GM12878 (cell line): ENCODE measurements at regions not wholly inside any gene's neighbourhood (a gene's known extent, or its start where the extent isn't known, plus 50 kb on each side); places are given as distances from the start of the nearest gene placed in this dataset.
"Not testable (repeated sequence)": the region's sequence is repeated elsewhere in the genome, so short reads cannot be mapped to it uniquely, and the experiment has no call there.

Experiments used
- ATAC-seq: fragments of 200-7000 bp; cut with Tn5 transposase; 3 replicates; pipeline ENCODE4 v1.9.1; 2020; ENCODE audit warnings: mild to moderate bottlenecking, moderate library complexity
- BruUV-seq: library from RNA; stranded (reverse); fragments of 400-500 nt; replicated peaks from 2 replicates; lab custom pipeline; 2021; lab: Mats Ljungman, UMichigan
- CTCF ChIA-PET: fragments of 300-600 bp; sonication (Branson Sonifier 250); formaldehyde crosslinking; extraction: SDS; loops from one replicate; lab custom pipeline; 2021; ENCODE audit warnings: inconsistent platforms; lab: Yijun Ruan, JAX
- POLR2A ChIA-PET: fragments of 350-600 bp; formaldehyde crosslinking; extraction: SDS; loops from one replicate; lab custom pipeline; 2021; ENCODE audit warnings: inconsistent platforms; lab: Charles Lee
- RAD21 ChIA-PET: fragments of 300-600 bp; sonication (Branson Sonifier 250); formaldehyde crosslinking; loops from one replicate; lab custom pipeline; 2023; ENCODE audit warnings: antibody characterized with exemption; ENCODE audit not compliant: unreplicated experiment; lab: Charles Lee
- SMC1A ChIA-PET: fragments of 300-600 bp; sonication (Branson Sonifier 250); formaldehyde crosslinking; loops from one replicate; lab custom pipeline; 2023; ENCODE audit not compliant: unreplicated experiment, uncharacterized antibody; lab: Charles Lee
- DNase-seq: peaks from one replicate; pipeline ENCODE4 v3.0.0-alpha.2; 2011; ENCODE audit warnings: low read depth, low spot score
- FAIRE-seq: peaks from 3 replicates; lab custom pipeline; 2011; peaks lifted over from hg19 to GRCh38; lab: Jason Lieb, UNC
- H2AFZ ChIP-seq: 2 replicates; pipeline ENCODE4 v1.6.0; 2011; ENCODE audit warnings: low read depth, low read length, control low read depth; ENCODE audit not compliant: control insufficient read depth
- H3K27ac ChIP-seq: 2 replicates; pipeline ENCODE4 v1.5.1; 2011; ENCODE audit warnings: control low read depth; ENCODE audit not compliant: control insufficient read depth, insufficient read depth
- H3K27me3 ChIP-seq, 2 experiments: replicated peaks in 1 of 2; 2 replicates each; pipeline versions ENCODE4 v1.6.0 to v1.6.1; 2011; ENCODE audit warnings: low read length in 1 of 2; ENCODE audit not compliant: control insufficient read depth in 2 of 2, insufficient read depth in 2 of 2
- H3K36me3 ChIP-seq, 2 experiments: 2 replicates each; pipeline ENCODE4 v1.5.1; 2011; ENCODE audit warnings: low read length in 1 of 2; ENCODE audit not compliant: control insufficient read depth in 2 of 2, insufficient read depth in 2 of 2
- H3K4me1 ChIP-seq: 2 replicates; pipeline ENCODE4 v1.6.1; 2011; ENCODE audit warnings: mild to moderate bottlenecking, low read length, moderate library complexity, mixed read lengths; ENCODE audit not compliant: control insufficient read depth, insufficient read depth
- H3K4me2 ChIP-seq: 2 replicates; pipeline ENCODE4 v1.6.0; 2011; ENCODE audit warnings: control low read depth; ENCODE audit not compliant: control insufficient read depth, insufficient read depth
- H3K4me3 ChIP-seq: fragments of 200-600 bp; sonication (generic); 2 replicates; pipeline ENCODE4 v1.5.1; 2016
- H3K79me2 ChIP-seq: 2 replicates; pipeline ENCODE4 v1.6.0; 2011; ENCODE audit warnings: low read length; ENCODE audit not compliant: control insufficient read depth, insufficient read depth
- H3K9ac ChIP-seq: 2 replicates; pipeline ENCODE4 v1.8.0; 2011; ENCODE audit warnings: low read length, control low read depth, mixed read lengths; ENCODE audit not compliant: control insufficient read depth, insufficient read depth
- H3K9me3 ChIP-seq: replicated peaks from 3 replicates; pipeline ENCODE4 v1.5.1; 2011; ENCODE audit warnings: mild to moderate bottlenecking, low read length; ENCODE audit not compliant: control insufficient read depth, insufficient read depth
- H4K20me1 ChIP-seq: 2 replicates; pipeline ENCODE4 v1.6.0; 2011; ENCODE audit not compliant: control insufficient read depth, insufficient read depth
- NBN ChIP-seq: fragments of 450-650 bp; IDR thresholded peaks from 2 replicates; pipeline ENCODE4 v1.6.1; 2016
- NFYB ChIP-seq: IDR thresholded peaks from 2 replicates; pipeline ENCODE4 v1.6.1; 2011; ENCODE audit warnings: low read depth, mild to moderate bottlenecking, low read length, improper control_type of control experiment, moderate library complexity; ENCODE audit not compliant: insufficient read depth
- RB1 ChIP-seq: fragments of 450-650 bp; formaldehyde crosslinking; IDR thresholded peaks from 2 replicates; pipeline ENCODE4 v1.6.1; 2017; ENCODE audit warnings: mild to moderate bottlenecking, borderline replicate concordance
- ZSCAN29 ChIP-seq: fragments of 450-650 bp; IDR thresholded peaks from 2 replicates; pipeline ENCODE4 v1.6.1; 2017; ENCODE audit warnings: mild to moderate bottlenecking, moderate library complexity
- WGBS: methylation state at CpG from one replicate; pipeline ENCODE4 v1.1.6; 2016; ENCODE audit warnings: low lambda C conversion rate; ENCODE audit not compliant: insufficient replicate concordance, insufficient coverage; ENCODE audit errors: missing lambda C conversion rate; 5-methylcytosine and 5-hydroxymethylcytosine counted together
- in situ Hi-C: fragments of 300-500 bp; cut with MboI; formaldehyde crosslinking; loops from 9 replicates; pipeline ENCODE4 v1.14.3; 2018; ENCODE audit warnings: mixed read lengths
- intact Hi-C: fragments of 100-400 bp; cut with micrococcal nuclease; formaldehyde crosslinking; loops from one replicate; pipeline ENCODE4 v1.14.2; 2022; ENCODE audit not compliant: unreplicated experiment

DNA sequence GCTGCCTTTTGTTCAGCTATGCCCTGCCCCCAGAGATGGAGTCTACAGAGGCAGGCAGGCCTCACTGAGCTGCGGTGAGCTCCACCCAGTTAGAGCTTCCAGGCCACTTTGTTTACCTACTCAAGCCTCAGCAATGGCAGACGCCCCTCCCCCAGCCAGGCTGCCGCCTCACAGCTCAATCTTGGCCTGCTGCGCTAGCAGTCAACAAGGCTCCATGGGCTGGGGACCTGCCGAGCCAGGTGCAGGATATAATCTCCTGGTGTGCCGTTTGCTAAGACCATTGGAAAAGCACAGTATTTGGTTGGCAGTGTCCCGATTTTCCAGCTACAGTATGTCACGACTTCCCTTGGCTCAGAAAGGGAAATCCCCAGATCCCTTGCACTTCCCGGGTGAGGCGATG is 862.0 kb downstream of the GRID1 start:
- CTCF ChIA-PET, SMC1A ChIA-PET, in situ Hi-C loops, intact Hi-C loops, H3K36me3 ChIP-seq, H4K20me1 ChIP-seq, H3K27ac ChIP-seq, H3K4me3 ChIP-seq, ATAC-seq, FAIRE-seq, H3K9me3 ChIP-seq, H3K4me1 ChIP-seq, H3K9ac ChIP-seq, H2AFZ ChIP-seq, H3K4me2 ChIP-seq, POLR2A ChIA-PET, BruUV-seq, H3K79me2 ChIP-seq, DNase-seq, H3K27me3 ChIP-seq, RAD21 ChIA-PET: not testable (repeated sequence)
- 40% methylated on average over 10 of the region's 10 CpGs for WGBS

DNA sequence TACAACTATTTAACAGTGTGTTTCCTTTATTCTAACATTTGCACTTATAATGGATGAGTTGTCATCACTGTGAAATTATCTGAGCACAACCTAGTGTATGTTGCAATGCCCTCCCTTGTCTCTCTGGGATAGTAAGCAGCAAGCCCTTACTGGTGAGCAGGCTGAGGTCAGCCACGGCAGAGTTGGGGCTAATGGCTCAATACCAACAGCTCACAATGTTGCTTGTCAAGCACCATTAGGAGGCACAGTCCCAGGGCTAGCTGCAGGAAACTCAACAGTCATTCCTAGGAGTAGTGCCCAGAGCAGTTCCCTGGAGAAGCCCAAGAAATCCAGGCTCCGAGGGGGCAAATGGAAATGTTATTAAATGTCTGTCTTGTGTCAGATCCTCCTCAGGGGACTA is 858.4 kb downstream of the GRID1 start:
- Histone ChIP-seq H3K4me3 (no peak overlapping the region), H3K27me3 (no peaks in the 10 kb centered on the region), H3K27ac (no peak overlapping the region), H3K4me1 (no peaks in the 10 kb centered on the region), H2AFZ (no peak overlapping the region), H4K20me1 (no peaks in the 10 kb centered on the region), H3K9ac (no peak overlapping the region), H3K79me2 (no peaks in the 10 kb centered on the region), H3K4me2 (no peak overlapping the region), H3K9me3 (no peaks in the 10 kb centered on the region), H3K36me3 (no peaks in the 10 kb centered on the region)
- ChIA-PET SMC1A (no interaction called here), CTCF (no interaction called here), RAD21 (no interaction called here), POLR2A (no interaction called here)
- TF ChIP-seq ZSCAN29: no peak
- TF ChIP-seq NFYB: no peak
- TF ChIP-seq NBN: no peak
- TF ChIP-seq RB1: no peak
- 38% methylated on average over 2 of the region's 2 CpGs for WGBS
- FAIRE-seq (no peak), DNase-seq (no peak), ATAC-seq (no peak)
- BruUV-seq: no TSS peak
- in situ Hi-C loops: no loop called here
- intact Hi-C loops: no loop called here
